ENCODE measurements at regions not wholly inside any gene's neighbourhood (a gene's known extent, or its start where the extent isn't known, plus 50 kb on each side); places are given as distances from the start of the nearest gene placed in this dataset.
A peak's percentile ranks its signal among the peaks of the same experiment; 100 is the strongest.

GRCh38 chr12:17076028-17076744 lies 470.2 kb upstream of the LMO3 start:
- no peak for TF ChIP-seq CTCF (IDR thresholded peaks at IDR 0.05; ENCODE audit: unreplicated experiment)
- DNase-seq: peak; percentile 53
- H3K4me3 Mint-ChIP-seq (ENCODE audit: low read depth, unreplicated experiment): no peak overlapping the region
- intact Hi-C loops (cut with micrococcal nuclease; ENCODE audit: unreplicated experiment): no loop called here
- H3K27ac Mint-ChIP-seq (ENCODE audit: unreplicated experiment): no peak overlapping the region
- CTCF ChIA-PET: interaction anchor here (0.5 kb wide), 1 partner anchor 16 kb away, joined by 3 read pairs; no protein-coding TSS in a partner anchor
- no TSS peak for BruUV-seq (replicated peaks)
- H3K27me3 Mint-ChIP-seq (ENCODE audit: unreplicated experiment): no peaks in the 10 kb centered on the region
- H3K9me3 Mint-ChIP-seq (ENCODE audit: low read depth, unreplicated experiment): peaks cover 3% of the 10 kb centered on the region
- no peaks in the 10 kb centered on the region for H3K36me3 Mint-ChIP-seq (ENCODE audit: insufficient read depth, unreplicated experiment)
- peaks cover 17% of the 10 kb centered on the region for H3K4me1 Mint-ChIP-seq (ENCODE audit: low read depth, unreplicated experiment)

- peaks cover 7% of the 10 kb centered on the region for H3K4me1 Mint-ChIP-seq (ENCODE audit: low read depth, unreplicated experiment)
- H3K4me3 Mint-ChIP-seq (ENCODE audit: low read depth, unreplicated experiment): no peak overlapping the region
- no TSS peak for BruUV-seq (replicated peaks)
- intact Hi-C loops (cut with micrococcal nuclease; ENCODE audit: unreplicated experiment): no loop called here
- H3K27me3 Mint-ChIP-seq (ENCODE audit: unreplicated experiment): no peaks in the 10 kb centered on the region
- no peak for DNase-seq
- H3K9me3 Mint-ChIP-seq (ENCODE audit: low read depth, unreplicated experiment): peaks cover 6% of the 10 kb centered on the region
- H3K27ac Mint-ChIP-seq (ENCODE audit: unreplicated experiment): no peak overlapping the region
- TF ChIP-seq CTCF (IDR thresholded peaks at IDR 0.05; ENCODE audit: unreplicated experiment): no peak
- CTCF ChIA-PET: no interaction called here
- H3K36me3 Mint-ChIP-seq (ENCODE audit: insufficient read depth, unreplicated experiment): no peaks in the 10 kb centered on the region
Observed at GRCh38 chr12:17064834-17065233, 458.9 kb upstream of the LMO3 start.

GRCh38 chr12:17062267-17063036 lies 456.5 kb upstream of the LMO3 start:
- intact Hi-C loops (cut with micrococcal nuclease; ENCODE audit: unreplicated experiment): no loop called here
- no peak for DNase-seq
- Mint-ChIP-seq H3K27me3 (ENCODE audit: unreplicated experiment) (no peaks in the 10 kb centered on the region), H3K9me3 (ENCODE audit: low read depth, unreplicated experiment) (peaks cover 6% of the 10 kb centered on the region), H3K36me3 (ENCODE audit: insufficient read depth, unreplicated experiment) (no peaks in the 10 kb centered on the region), H3K27ac (ENCODE audit: unreplicated experiment) (no peak overlapping the region), H3K4me1 (ENCODE audit: low read depth, unreplicated experiment) (peaks cover 7% of the 10 kb centered on the region), H3K4me3 (ENCODE audit: low read depth, unreplicated experiment) (no peak overlapping the region)
- TF ChIP-seq CTCF (IDR thresholded peaks at IDR 0.05; ENCODE audit: unreplicated experiment): no peak
- CTCF ChIA-PET: no interaction called here
- BruUV-seq (replicated peaks): no TSS peak

- no peak for DNase-seq
- CTCF ChIA-PET: interaction anchor here (0.6 kb wide), 1 partner anchor 16 kb away, joined by 3 read pairs; no protein-coding TSS in a partner anchor
- Mint-ChIP-seq H3K27ac (ENCODE audit: unreplicated experiment) (no peak overlapping the region), H3K27me3 (ENCODE audit: unreplicated experiment) (no peaks in the 10 kb centered on the region), H3K9me3 (ENCODE audit: low read depth, unreplicated experiment) (peaks cover 6% of the 10 kb centered on the region), H3K4me3 (ENCODE audit: low read depth, unreplicated experiment) (no peak overlapping the region), H3K4me1 (ENCODE audit: low read depth, unreplicated experiment) (peaks cover 7% of the 10 kb centered on the region), H3K36me3 (ENCODE audit: insufficient read depth, unreplicated experiment) (no peaks in the 10 kb centered on the region)
- no TSS peak for BruUV-seq (replicated peaks)
- no peak for TF ChIP-seq CTCF (IDR thresholded peaks at IDR 0.05; ENCODE audit: unreplicated experiment)
- intact Hi-C loops (cut with micrococcal nuclease; ENCODE audit: unreplicated experiment): no loop called here
Observed at GRCh38 chr12:17060260-17060659, 454.3 kb upstream of the LMO3 start.
